ENCODE measurements at regions not wholly inside any gene's neighbourhood (a gene's known extent, or its start where the extent isn't known, plus 50 kb on each side); places are given as distances from the start of the nearest gene placed in this dataset.
"Not testable (repeated sequence)": the region's sequence is repeated elsewhere in the genome, so short reads cannot be mapped to it uniquely, and the experiment has no call there.

- H3K27ac ChIP-seq, result peak overlapping the region; percentile 1; the same call in 1 of the 2 replicates
- TF ChIP-seq CTCF (conservative IDR thresholded peaks at IDR 0.05), result peak; percentile 72
These were observed 98.0 kb downstream of the NPY start for GRCh38 chr7:24381894-24382505.

- TF ChIP-seq CTCF (conservative IDR thresholded peaks at IDR 0.05), result no peak
- no peak overlapping the region for H3K27ac ChIP-seq
These were observed 99.1 kb downstream of the NPY start for GRCh38 chr7:24383055-24383454.

- H3K27ac ChIP-seq, result no peak overlapping the region
- TF ChIP-seq CTCF (conservative IDR thresholded peaks at IDR 0.05), result no peak
These were observed 100.5 kb downstream of the NPY start for GRCh38 chr7:24384362-24385030.

GRCh38 chr7:24388212-24388611 is 104.2 kb downstream of the NPY start:
- H3K27ac ChIP-seq, result no peak overlapping the region
- no peak for TF ChIP-seq CTCF (conservative IDR thresholded peaks at IDR 0.05)

GRCh38 chr7:24390376-24391157 is 106.6 kb downstream of the NPY start:
- no peak for TF ChIP-seq CTCF (conservative IDR thresholded peaks at IDR 0.05)
- no peak overlapping the region for H3K27ac ChIP-seq

GRCh38 chr7:24392774-24393173 is 108.8 kb downstream of the NPY start:
- TF ChIP-seq CTCF (conservative IDR thresholded peaks at IDR 0.05), result no peak
- no peak overlapping the region for H3K27ac ChIP-seq

- TF ChIP-seq CTCF (conservative IDR thresholded peaks at IDR 0.05), result no peak
- no peak overlapping the region for H3K27ac ChIP-seq
These were observed 111.5 kb downstream of the NPY start for GRCh38 chr7:24395512-24395911.

GRCh38 chr7:24396387-24396786 is 112.4 kb downstream of the NPY start:
- not testable (repeated sequence) for H3K27ac ChIP-seq
